Ureter (tissue), 1 donor: ENCODE measurements at regions not wholly inside any gene's neighbourhood (a gene's known extent, or its start where the extent isn't known, plus 50 kb on each side); places are given as distances from the start of the nearest gene placed in this dataset.

ENCODE experiments used
- DNase-seq: peaks from one replicate; pipeline ENCODE4 v3.0.0-alpha.2; 2020; ENCODE audit warnings: low spot score
- donor health status: DM: yes; HTN: yes; CAD: no.

GRCh38 chr13:90526711-90527110 lies 820.8 kb upstream of the MIR17HG start:
- no peak for DNase-seq

- DNase-seq = no peak
Observed at GRCh38 chr13:90531744-90532143, 815.7 kb upstream of the MIR17HG start.

- DNase-seq = no peak
Observed at GRCh38 chr13:90532861-90533492, 814.5 kb upstream of the MIR17HG start.

- no peak for DNase-seq
Observed at GRCh38 chr13:90533866-90534265, 813.6 kb upstream of the MIR17HG start.

- DNase-seq = no peak
Observed at GRCh38 chr13:90534617-90535370, 812.7 kb upstream of the MIR17HG start.

GRCh38 chr13:90535421-90535820 lies 812.1 kb upstream of the MIR17HG start:
- no peak for DNase-seq

- DNase-seq = no peak
Observed at GRCh38 chr13:90538063-90538462, 809.4 kb upstream of the MIR17HG start.

GRCh38 chr13:90541346-90541745 lies 806.1 kb upstream of the MIR17HG start:
- no peak for DNase-seq

GRCh38 chr13:90542959-90543505 lies 804.5 kb upstream of the MIR17HG start:
- no peak for DNase-seq

- no peak for DNase-seq
Observed at GRCh38 chr13:90545070-90545840, 802.2 kb upstream of the MIR17HG start.

GRCh38 chr13:90547272-90547790 lies 800.2 kb upstream of the MIR17HG start:
- DNase-seq = no peak

- DNase-seq = no peak
Observed at GRCh38 chr13:90551253-90551652, 796.2 kb upstream of the MIR17HG start.

- DNase-seq = no peak
Observed at GRCh38 chr13:90552702-90553101, 794.8 kb upstream of the MIR17HG start.

GRCh38 chr13:90553159-90553558 lies 794.3 kb upstream of the MIR17HG start:
- DNase-seq = no peak

- DNase-seq = no peak
Observed at GRCh38 chr13:90557626-90558025, 789.9 kb upstream of the MIR17HG start.

GRCh38 chr13:90562443-90562842 lies 785.0 kb upstream of the MIR17HG start:
- DNase-seq = no peak

GRCh38 chr13:90564096-90564495 lies 783.4 kb upstream of the MIR17HG start:
- DNase-seq = no peak

- no peak for DNase-seq
Observed at GRCh38 chr13:90564566-90564965, 782.9 kb upstream of the MIR17HG start.

GRCh38 chr13:90565985-90566713 lies 781.3 kb upstream of the MIR17HG start:
- DNase-seq = no peak

GRCh38 chr13:90568165-90568564 lies 779.3 kb upstream of the MIR17HG start:
- no peak for DNase-seq

- DNase-seq = no peak
Observed at GRCh38 chr13:90576067-90576466, 771.4 kb upstream of the MIR17HG start.

GRCh38 chr13:90577726-90578125 lies 769.8 kb upstream of the MIR17HG start:
- DNase-seq = no peak
